HG03280 (cell line): ENCODE measurements at regions not wholly inside any gene's neighbourhood (a gene's known extent, or its start where the extent isn't known, plus 50 kb on each side); places are given as distances from the start of the nearest gene placed in this dataset.
"Not testable (repeated sequence)": the region's sequence is repeated elsewhere in the genome, so short reads cannot be mapped to it uniquely, and the experiment has no call there.

ENCODE experiments used
- ATAC-seq: cut with Tn5 transposase; IDR thresholded peaks from one replicate; pipeline ENCODE4 v1.9.1; 2021; ENCODE audit warnings: mild to moderate bottlenecking, moderate library complexity; ENCODE audit not compliant: unreplicated experiment

DNA sequence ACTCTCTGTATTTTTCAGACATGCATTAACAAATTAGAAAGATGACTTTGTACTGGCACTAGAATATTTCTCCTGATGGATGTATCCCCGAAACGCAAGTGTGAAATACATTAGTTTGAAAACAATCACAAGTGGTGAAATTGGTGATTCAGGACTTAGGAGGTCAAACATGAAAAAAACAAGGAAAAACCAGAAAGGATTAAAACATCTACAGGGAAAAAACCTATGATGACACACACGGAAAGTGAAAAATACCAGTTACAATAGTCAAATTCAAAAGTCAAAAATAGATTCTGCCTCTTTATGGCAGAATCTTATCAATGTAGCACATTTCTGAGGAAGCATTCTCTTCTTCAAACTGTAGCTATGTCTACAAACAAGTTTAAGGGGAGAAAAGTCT, 129.0 kb upstream of the SGK1 start:
- ATAC-seq: no peak

- ATAC-seq: no peak
Measured at GRCh38 chr6:134446218-134446848, 128.4 kb upstream of the SGK1 start.

- ATAC-seq: no peak
Measured at GRCh38 chr6:134443009-134443408, 125.1 kb upstream of the SGK1 start.

GRCh38 chr6:134442073-134442472, 124.2 kb upstream of the SGK1 start:
- ATAC-seq: no peak

GRCh38 chr6:134438837-134439236, 120.9 kb upstream of the SGK1 start:
- no peak for ATAC-seq

GRCh38 chr6:134437376-134437775, 119.5 kb upstream of the SGK1 start:
- ATAC-seq: peak; percentile 49

DNA sequence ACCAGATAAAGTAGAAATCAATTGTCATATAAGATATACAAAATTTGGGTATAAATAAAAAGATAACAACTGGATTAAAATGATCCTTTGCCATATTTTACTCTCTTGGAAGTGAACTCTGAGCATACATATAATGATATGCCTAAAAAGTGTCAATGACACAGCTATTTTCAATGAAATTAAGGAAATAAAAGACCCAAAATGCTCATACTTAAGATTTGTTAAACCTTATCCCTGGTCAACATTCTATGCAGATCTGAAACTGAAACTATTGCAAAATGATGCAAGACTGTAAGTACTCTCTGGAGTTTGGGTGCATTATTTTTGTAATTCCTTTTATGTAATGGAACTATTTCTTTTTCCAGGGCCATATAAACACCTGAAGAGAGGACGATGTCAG, 119.0 kb upstream of the SGK1 start:
- no peak for ATAC-seq

- peak; percentile 87 for ATAC-seq
Measured at GRCh38 chr6:134436281-134436815, 118.4 kb upstream of the SGK1 start.

DNA sequence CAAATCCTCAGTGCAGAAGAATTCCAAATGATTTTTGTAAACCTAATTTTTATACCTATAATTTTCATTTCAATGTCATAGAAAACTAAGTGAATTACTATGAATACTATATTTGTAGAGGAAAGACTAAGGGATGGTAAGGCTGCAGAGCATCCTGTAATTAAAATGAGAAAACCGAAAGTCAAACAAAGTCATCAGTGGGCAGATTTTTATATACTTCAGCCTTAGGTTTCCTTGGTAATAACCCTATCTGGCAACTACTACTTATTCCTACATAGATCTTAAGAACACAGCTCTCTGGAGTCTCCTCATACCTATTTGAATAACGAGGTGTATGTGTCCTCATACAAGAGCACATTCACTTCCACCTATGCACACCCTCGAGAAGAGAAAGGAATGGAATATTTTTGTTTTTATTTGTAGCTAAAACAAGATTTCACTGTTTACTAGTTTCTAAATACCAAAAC, 117.9 kb upstream of the SGK1 start:
- ATAC-seq: no peak

- ATAC-seq: no peak
Measured at GRCh38 chr6:134434019-134434942, 116.4 kb upstream of the SGK1 start.

- ATAC-seq: no peak
Measured at GRCh38 chr6:134432036-134432435, 114.1 kb upstream of the SGK1 start.

DNA sequence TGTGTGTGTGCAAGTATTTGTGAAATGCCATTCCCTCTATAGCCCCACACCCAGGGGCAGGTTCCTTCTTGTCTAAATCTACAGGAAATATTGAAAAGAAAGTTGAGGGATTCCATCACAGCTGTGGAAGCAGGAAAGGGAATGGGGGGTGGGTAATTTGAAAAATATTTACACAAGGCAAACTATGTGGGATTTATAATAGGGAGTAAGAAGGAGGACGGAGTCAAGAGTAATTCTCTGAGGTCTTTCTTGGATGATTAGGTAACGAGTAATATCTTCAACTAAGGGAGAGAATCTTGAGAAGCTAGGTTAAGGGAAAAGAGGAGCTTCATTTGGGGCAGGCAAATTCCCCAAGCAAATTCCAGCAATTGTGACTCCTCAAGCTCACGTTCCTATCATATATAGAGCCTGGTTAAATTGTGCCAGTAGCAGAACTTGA, 113.5 kb upstream of the SGK1 start:
- no peak for ATAC-seq

DNA sequence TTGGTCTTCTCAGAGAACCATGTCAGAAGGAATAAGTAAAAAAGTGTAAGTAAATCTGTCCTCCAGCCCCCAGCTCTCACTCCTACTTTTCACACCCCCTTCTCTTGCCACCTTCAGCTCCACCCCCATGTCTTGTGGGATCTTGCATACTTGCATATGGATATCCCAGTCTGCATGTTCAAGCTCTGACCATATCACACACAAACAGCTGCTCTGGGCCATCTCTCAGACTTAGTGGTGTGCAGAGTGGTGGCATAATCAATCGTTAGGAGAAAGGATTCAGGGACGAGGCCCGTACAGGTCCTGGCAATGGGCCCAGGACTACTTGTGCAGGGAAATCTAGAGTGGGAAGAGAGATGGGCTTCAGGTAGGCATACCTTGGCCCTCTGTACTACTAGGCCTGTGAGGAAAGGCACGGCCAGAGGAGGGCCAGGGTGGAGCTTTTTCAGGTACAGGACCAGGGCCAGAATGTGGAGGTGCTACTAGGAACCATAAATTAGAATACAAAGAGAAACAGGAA, 112.0 kb upstream of the SGK1 start:
- no peak for ATAC-seq

DNA sequence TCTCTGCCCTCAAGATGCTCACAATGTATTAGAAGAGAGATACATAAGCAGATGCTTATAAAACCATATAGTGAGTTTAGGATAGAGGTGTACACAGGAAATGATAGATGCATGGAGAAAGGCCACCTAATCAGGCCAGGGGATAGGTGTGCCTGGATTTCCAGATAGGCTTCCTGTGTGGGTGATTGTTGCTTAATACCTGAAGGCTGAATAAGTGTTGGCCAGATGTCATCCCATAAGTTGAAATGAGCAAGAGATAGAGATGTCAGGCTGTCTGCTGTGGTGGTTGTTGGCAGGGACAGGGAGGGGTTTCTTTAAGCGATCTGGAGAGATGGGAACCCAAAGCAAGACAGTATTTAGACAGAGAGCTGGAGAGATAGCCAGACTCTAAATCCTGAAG, 109.8 kb upstream of the SGK1 start:
- no peak for ATAC-seq

GRCh38 chr6:134426623-134427022, 108.7 kb upstream of the SGK1 start:
- no peak for ATAC-seq

GRCh38 chr6:134425917-134426316, 108.0 kb upstream of the SGK1 start:
- not testable (repeated sequence) for ATAC-seq

GRCh38 chr6:134425513-134425912, 107.6 kb upstream of the SGK1 start:
- ATAC-seq: no peak

GRCh38 chr6:134424798-134425170, 106.9 kb upstream of the SGK1 start:
- no peak for ATAC-seq

GRCh38 chr6:134424165-134424797, 106.4 kb upstream of the SGK1 start:
- ATAC-seq: no peak

- no peak for ATAC-seq
Measured at GRCh38 chr6:134422426-134423231, 104.7 kb upstream of the SGK1 start.
